ENCODE measurements at regions not wholly inside any gene's neighbourhood (a gene's known extent, or its start where the extent isn't known, plus 50 kb on each side); places are given as distances from the start of the nearest gene placed in this dataset.

DNA sequence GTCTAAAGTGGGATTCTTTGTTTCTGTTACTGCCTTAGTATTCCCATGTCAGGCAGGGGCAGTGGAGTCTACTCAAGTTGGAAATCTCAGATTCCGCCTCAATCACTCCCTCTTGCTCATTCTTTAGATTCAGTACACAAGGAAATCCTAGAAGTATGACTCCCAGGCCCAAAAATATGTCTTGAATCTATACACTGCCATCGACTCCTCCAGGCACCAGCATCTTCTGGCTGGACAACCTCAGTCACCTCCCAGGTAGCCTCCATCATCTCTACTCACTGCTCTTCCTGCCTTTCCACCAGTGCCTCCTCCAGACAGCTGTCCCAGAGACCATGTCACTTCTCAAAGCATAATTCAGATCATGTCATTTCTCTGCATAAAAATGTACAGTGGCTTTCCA lies 329.9 kb downstream of the CDC5L start:
- Histone ChIP-seq H3K27me3 (ENCODE audit: control insufficient read depth, insufficient read depth, low read length, poor library complexity, severe bottlenecking) (no peaks in the 10 kb centered on the region), H3K27ac (ENCODE audit: insufficient read depth, low read depth, low read length, poor library complexity, severe bottlenecking) (no peak overlapping the region), H3K4me1 (ENCODE audit: control insufficient read depth, insufficient read depth, low read length) (no peaks in the 10 kb centered on the region), H3K4me3 (ENCODE audit: insufficient read depth, low read depth, low read length) (no peak overlapping the region), H3K36me3 (ENCODE audit: control insufficient read depth, insufficient read depth, low read length) (no peaks in the 10 kb centered on the region), H3K9me3 (ENCODE audit: control insufficient read depth, low read length) (no peaks in the 10 kb centered on the region)
- 93 to 95% methylated on average over 2 of the region's 2 CpGs for WGBS, 2 experiments

DNA sequence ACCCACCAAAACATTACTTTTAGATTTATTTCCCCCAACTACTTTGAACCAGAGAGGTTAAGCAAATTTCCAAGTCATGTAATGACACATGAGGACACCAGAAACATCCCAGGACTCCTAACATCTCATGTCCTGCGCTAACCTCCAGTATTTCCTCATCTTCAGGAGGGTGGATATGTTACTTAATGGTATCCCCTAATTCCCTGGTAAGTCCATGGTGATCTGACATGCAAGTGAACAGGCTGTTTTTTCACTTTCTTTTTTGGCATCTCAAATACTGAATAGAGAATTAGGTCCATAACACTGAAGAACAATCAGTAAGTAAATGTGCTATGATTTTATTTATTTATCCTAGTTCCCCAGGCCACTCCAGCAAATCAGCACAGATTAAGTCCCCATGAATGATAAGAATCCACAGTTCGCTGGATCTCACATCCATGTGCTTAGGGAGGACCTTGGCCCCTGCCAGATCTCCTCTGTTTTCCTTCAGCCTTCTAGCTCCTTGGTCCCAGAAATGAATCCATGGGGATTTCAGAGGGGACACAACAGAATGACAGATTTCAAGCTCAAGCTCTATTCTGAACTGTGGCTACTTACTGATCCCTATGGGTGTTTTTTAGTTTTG lies 334.6 kb downstream of the CDC5L start:
- Histone ChIP-seq H3K9me3 (ENCODE audit: control insufficient read depth, low read length) (no peaks in the 10 kb centered on the region), H3K36me3 (ENCODE audit: control insufficient read depth, insufficient read depth, low read length) (no peaks in the 10 kb centered on the region), H3K27ac (ENCODE audit: insufficient read depth, low read depth, low read length, poor library complexity, severe bottlenecking) (no peak overlapping the region), H3K4me1 (ENCODE audit: control insufficient read depth, insufficient read depth, low read length) (no peaks in the 10 kb centered on the region), H3K4me3 (ENCODE audit: insufficient read depth, low read depth, low read length) (no peak overlapping the region), H3K27me3 (ENCODE audit: control insufficient read depth, insufficient read depth, low read length, poor library complexity, severe bottlenecking) (no peaks in the 10 kb centered on the region)
- WGBS, 2 experiments, result 90 to 97% methylated on average over 2 of the region's 2 CpGs

DNA sequence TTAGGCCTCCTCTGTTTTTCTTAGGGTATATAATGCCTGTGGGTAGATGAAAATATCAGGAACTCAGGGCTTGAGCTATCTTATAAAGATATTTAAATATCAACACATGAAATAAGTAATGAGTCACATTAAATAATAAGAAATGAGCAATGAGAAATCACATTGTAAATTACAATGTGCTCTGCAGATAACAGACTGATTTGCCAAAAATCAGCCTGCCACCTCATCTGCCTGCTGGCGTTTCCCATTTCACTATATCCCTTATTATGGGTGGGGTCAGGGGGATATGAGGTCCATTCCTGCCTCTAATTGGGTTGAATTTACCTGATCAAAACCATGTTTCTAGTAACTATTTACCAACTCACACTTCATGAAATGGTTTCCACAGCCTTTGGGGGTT lies 335.2 kb downstream of the CDC5L start:
- Histone ChIP-seq H3K27ac (ENCODE audit: insufficient read depth, low read depth, low read length, poor library complexity, severe bottlenecking) (no peak overlapping the region), H3K9me3 (ENCODE audit: control insufficient read depth, low read length) (no peaks in the 10 kb centered on the region), H3K4me1 (ENCODE audit: control insufficient read depth, insufficient read depth, low read length) (no peaks in the 10 kb centered on the region), H3K36me3 (ENCODE audit: control insufficient read depth, insufficient read depth, low read length) (no peaks in the 10 kb centered on the region), H3K4me3 (ENCODE audit: insufficient read depth, low read depth, low read length) (no peak overlapping the region), H3K27me3 (ENCODE audit: control insufficient read depth, insufficient read depth, low read length, poor library complexity, severe bottlenecking) (no peaks in the 10 kb centered on the region)
- 100% methylated on average over 1 of the region's 1 CpG for WGBS, 2 experiments

DNA sequence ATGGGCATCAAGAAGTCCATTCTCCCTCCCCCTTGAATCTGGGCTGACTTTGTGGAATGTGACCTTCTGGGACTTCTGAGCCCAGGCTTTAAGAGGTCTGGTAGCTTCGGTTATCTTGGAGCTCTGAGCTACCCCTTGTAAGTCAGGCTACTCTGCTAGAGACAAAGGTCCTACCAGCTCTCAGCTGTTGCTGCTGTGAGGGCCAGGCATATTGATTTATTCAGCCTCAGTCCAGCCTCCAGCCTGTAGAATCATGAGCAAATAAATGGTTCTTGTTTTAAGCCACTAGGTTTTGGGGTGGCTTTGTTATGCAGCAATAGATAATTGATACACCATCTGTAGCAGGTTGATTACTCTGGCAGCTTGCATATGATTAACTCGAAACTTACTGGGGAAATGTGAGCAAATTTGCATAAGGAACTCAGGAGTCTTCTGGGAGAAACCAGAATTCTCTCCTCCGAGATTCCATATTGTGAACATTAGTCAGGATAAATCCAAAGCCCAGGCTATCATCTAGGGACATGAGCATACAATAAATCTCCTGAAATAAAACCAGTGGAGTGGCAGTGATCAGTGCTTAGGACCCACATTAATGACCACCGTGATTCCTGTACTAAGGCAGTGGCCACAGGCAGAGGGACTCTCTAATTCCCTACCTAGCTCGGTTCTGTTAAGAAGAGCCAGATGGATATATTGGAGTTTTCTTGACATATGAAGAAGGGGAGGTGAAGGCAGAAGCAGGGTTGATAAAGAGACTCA lies 336.1 kb downstream of the CDC5L start:
- WGBS, 2 experiments, result 86 to 90% methylated on average over 5 of the region's 5 CpGs
- no peaks in the 10 kb centered on the region for H3K4me1 ChIP-seq (ENCODE audit: control insufficient read depth, insufficient read depth, low read length)
- no peak overlapping the region for H3K4me3 ChIP-seq (ENCODE audit: insufficient read depth, low read depth, low read length)
- H3K27me3 ChIP-seq (ENCODE audit: control insufficient read depth, insufficient read depth, low read length, poor library complexity, severe bottlenecking), result no peaks in the 10 kb centered on the region
- H3K9me3 ChIP-seq (ENCODE audit: control insufficient read depth, low read length), result no peaks in the 10 kb centered on the region
- no peak overlapping the region for H3K27ac ChIP-seq (ENCODE audit: insufficient read depth, low read depth, low read length, poor library complexity, severe bottlenecking)
- H3K36me3 ChIP-seq (ENCODE audit: control insufficient read depth, insufficient read depth, low read length), result no peaks in the 10 kb centered on the region

DNA sequence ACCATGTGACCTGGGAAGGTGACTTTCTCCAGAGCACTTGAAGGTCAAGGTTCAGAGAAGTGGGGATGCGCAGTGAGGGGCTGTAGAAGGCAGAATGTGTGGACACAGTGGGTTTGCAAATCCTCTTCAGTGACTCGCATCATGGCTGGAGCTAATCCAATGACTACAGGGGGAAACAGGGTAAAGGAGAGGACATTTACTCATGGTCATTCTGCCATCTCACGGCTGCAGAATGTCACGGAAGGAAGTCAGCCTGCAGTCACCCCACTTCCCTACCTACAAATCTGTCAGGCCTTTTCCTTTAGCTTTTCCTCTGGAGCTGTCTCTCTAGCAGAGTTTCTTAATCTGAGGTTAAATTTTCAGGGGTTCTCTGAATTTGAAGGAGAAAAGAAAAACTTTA lies 337.6 kb downstream of the CDC5L start:
- no peaks in the 10 kb centered on the region for H3K36me3 ChIP-seq (ENCODE audit: control insufficient read depth, insufficient read depth, low read length)
- WGBS, 2 experiments, result 92 to 95% methylated on average over 4 of the region's 4 CpGs
- no peak overlapping the region for H3K4me3 ChIP-seq (ENCODE audit: insufficient read depth, low read depth, low read length)
- no peaks in the 10 kb centered on the region for H3K4me1 ChIP-seq (ENCODE audit: control insufficient read depth, insufficient read depth, low read length)
- no peaks in the 10 kb centered on the region for H3K9me3 ChIP-seq (ENCODE audit: control insufficient read depth, low read length)
- no peaks in the 10 kb centered on the region for H3K27me3 ChIP-seq (ENCODE audit: control insufficient read depth, insufficient read depth, low read length, poor library complexity, severe bottlenecking)
- H3K27ac ChIP-seq (ENCODE audit: insufficient read depth, low read depth, low read length, poor library complexity, severe bottlenecking), result no peak overlapping the region

DNA sequence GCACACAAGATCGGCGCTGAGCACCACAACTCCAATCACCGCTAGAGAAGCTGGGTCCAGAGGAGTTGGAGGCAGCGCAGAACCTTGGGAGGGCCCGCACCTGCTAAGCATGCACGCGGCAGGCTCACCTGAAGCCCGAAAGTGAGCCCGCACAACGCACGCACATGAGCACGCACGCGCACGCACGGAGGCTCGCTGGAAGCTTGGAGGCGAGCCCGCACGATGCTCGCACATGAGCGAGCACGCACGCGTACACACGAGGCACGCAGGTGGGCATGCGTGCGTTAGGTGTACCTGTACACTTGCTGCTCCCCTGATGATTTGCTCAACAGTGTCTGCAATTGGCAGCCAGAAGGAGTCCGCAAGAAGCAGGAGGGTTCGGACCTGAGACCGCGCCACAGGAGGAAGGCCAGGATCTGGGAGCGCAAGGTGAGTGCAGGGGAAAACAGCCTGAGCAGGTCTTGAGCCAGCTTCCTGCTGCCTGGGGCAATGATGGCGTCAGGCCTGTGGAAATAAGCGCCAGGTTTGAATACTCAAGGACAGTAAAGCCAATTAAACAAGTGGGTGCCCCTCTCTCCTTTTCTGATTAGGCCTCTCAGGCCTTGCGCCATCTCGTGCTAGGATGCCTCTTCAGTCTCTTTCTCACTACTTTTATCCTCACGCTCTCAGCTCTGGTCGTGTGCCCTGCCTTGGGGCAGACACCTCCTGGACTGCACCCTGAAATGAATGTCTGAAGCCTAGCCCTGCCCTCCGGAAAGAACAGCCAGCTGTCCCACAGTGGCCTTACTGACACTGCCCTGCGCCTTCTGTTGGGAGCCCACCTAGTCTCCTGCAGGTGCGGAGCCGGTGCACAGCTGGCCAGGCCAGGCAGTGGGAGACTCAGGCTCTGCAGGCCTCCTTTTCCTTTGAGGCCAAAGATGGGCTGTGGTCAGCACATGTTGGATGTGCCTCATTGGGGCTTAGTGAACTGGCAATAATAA lies 340.4 kb downstream of the CDC5L start:
- H3K36me3 ChIP-seq (ENCODE audit: control insufficient read depth, insufficient read depth, low read length), result no peaks in the 10 kb centered on the region
- 96 to 97% methylated on average over 44 of the region's 44 CpGs for WGBS, 2 experiments
- no peak overlapping the region for H3K4me3 ChIP-seq (ENCODE audit: insufficient read depth, low read depth, low read length)
- no peaks in the 10 kb centered on the region for H3K9me3 ChIP-seq (ENCODE audit: control insufficient read depth, low read length)
- H3K4me1 ChIP-seq (ENCODE audit: control insufficient read depth, insufficient read depth, low read length), result peaks cover 3% of the 10 kb centered on the region
- H3K27me3 ChIP-seq (ENCODE audit: control insufficient read depth, insufficient read depth, low read length, poor library complexity, severe bottlenecking), result no peaks in the 10 kb centered on the region
- H3K27ac ChIP-seq (ENCODE audit: insufficient read depth, low read depth, low read length, poor library complexity, severe bottlenecking), result no peak overlapping the region

DNA sequence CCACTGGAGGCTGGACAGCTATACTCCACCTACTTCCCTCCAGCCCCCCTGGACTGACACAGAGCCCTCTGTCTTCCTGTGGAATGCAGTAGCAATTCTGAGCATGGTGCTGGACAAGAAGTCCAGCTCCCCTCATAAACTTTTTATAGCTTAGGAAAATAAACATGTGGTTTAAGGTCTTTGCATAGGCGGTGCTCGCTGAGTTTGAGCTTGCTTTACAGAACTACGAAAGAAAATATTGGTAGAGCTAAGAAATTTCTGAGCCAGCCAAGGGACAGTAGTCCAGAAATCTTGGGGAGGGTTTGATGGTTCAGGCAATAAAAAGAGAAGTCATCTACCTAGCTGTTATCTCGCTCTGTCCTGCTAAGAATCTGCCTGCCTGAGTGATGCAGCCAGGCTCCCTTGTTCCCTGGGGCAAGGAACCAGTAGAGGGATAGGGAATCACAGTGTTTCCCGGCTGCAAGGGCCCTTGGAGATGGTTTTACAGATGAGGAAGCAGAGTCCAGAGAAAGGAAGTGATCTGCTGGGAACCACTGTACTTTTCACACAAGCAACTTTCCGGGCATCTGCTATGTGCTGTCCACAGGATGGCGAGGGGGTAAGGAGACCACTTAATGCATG lies 343.4 kb downstream of the CDC5L start:
- no peak overlapping the region for H3K4me3 ChIP-seq (ENCODE audit: insufficient read depth, low read depth, low read length)
- no peaks in the 10 kb centered on the region for H3K36me3 ChIP-seq (ENCODE audit: control insufficient read depth, insufficient read depth, low read length)
- peaks cover 3% of the 10 kb centered on the region for H3K4me1 ChIP-seq (ENCODE audit: control insufficient read depth, insufficient read depth, low read length)
- no peak overlapping the region for H3K27ac ChIP-seq (ENCODE audit: insufficient read depth, low read depth, low read length, poor library complexity, severe bottlenecking)
- WGBS, 2 experiments, result 78 to 81% methylated on average over 7 of the region's 7 CpGs
- no peaks in the 10 kb centered on the region for H3K27me3 ChIP-seq (ENCODE audit: control insufficient read depth, insufficient read depth, low read length, poor library complexity, severe bottlenecking)
- H3K9me3 ChIP-seq (ENCODE audit: control insufficient read depth, low read length), result no peaks in the 10 kb centered on the region

DNA sequence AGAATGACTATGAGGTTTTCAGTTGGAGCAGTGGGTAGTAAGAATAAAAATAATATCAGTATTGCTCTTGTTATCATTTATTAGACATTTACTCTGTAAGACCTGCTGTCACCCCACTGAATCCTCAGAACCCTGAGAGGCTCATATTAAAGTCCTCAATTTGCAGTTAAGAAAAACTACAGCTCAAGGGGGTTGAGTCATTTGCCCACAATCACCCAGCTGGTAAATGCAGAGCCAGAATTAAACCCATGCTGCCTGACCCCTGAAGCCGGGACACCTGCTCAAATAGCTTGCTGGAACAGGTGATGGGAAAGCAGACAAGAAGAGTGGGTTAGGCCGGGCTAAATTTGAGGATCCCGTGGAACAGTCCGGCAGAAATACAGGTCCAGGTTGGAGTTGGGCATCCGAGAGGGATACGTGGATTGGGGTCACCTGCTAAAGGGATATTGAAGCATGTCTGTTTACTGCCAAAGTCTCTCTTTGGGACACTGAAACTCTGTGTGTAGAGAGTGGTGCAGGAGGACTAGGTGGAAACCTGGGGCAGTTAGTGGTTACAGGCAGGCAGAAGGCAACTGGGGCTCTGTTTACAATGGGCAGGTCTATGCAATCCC lies 344.1 kb downstream of the CDC5L start:
- H3K9me3 ChIP-seq (ENCODE audit: control insufficient read depth, low read length), result no peaks in the 10 kb centered on the region
- 80 to 81% methylated on average over 6 of the region's 6 CpGs for WGBS, 2 experiments
- H3K36me3 ChIP-seq (ENCODE audit: control insufficient read depth, insufficient read depth, low read length), result no peaks in the 10 kb centered on the region
- no peaks in the 10 kb centered on the region for H3K27me3 ChIP-seq (ENCODE audit: control insufficient read depth, insufficient read depth, low read length, poor library complexity, severe bottlenecking)
- peaks cover 3% of the 10 kb centered on the region for H3K4me1 ChIP-seq (ENCODE audit: control insufficient read depth, insufficient read depth, low read length)
- H3K4me3 ChIP-seq (ENCODE audit: insufficient read depth, low read depth, low read length), result no peak overlapping the region
- H3K27ac ChIP-seq (ENCODE audit: insufficient read depth, low read depth, low read length, poor library complexity, severe bottlenecking), result no peak overlapping the region

DNA sequence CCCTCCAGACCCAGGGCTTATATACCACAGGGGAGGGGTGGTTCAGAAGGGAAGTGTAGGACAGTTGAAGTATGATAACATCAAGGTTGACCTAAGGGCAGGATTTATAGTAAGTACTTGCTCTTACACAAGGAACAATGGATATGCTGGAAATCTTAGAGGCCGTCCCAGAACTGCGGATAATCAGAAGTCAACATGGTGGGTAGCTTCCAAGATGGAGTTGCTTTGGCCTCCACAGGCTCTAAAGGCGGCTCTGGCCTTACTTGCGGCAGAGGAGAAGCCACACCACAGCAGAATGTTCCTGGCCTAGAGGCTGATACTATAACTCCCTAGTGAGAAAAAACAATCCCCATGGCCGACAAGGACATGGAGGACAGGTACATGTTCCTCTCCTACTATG lies 344.7 kb downstream of the CDC5L start:
- Histone ChIP-seq H3K27me3 (ENCODE audit: control insufficient read depth, insufficient read depth, low read length, poor library complexity, severe bottlenecking) (no peaks in the 10 kb centered on the region), H3K9me3 (ENCODE audit: control insufficient read depth, low read length) (no peaks in the 10 kb centered on the region), H3K4me3 (ENCODE audit: insufficient read depth, low read depth, low read length) (no peak overlapping the region), H3K27ac (ENCODE audit: insufficient read depth, low read depth, low read length, poor library complexity, severe bottlenecking) (no peak overlapping the region), H3K4me1 (ENCODE audit: control insufficient read depth, insufficient read depth, low read length) (peaks cover 3% of the 10 kb centered on the region), H3K36me3 (ENCODE audit: control insufficient read depth, insufficient read depth, low read length) (no peaks in the 10 kb centered on the region)
- 94 to 98% methylated on average over 5 of the region's 5 CpGs for WGBS, 2 experiments
